IMR-90 (cell line): ENCODE measurements at regions not wholly inside any gene's neighbourhood (a gene's known extent, or its start where the extent isn't known, plus 50 kb on each side); places are given as distances from the start of the nearest gene placed in this dataset.

Experiments
- ATAC-seq: fragments of 200-7000 bp; cut with Tn5 transposase; 2 replicates; pipeline ENCODE4 v1.9.1; 2020; ENCODE audit warnings: low read depth, mild to moderate bottlenecking, moderate library complexity
- BruUV-seq: library from RNA; stranded (reverse); fragments of 400-500 nt; replicated peaks from 2 replicates; lab custom pipeline; 2021; lab: Mats Ljungman, UMichigan
- CTCF ChIA-PET: fragments of 300-600 bp; formaldehyde crosslinking; extraction: SDS; loops from one replicate; lab custom pipeline; 2021; ENCODE audit warnings: antibody characterized with exemption; lab: Yijun Ruan, JAX
- POLR2A ChIA-PET: fragments of 300-600 bp; sonication (Branson Sonifier 250); formaldehyde crosslinking; loops from one replicate; lab custom pipeline; 2022; ENCODE audit warnings: antibody characterized with exemption; ENCODE audit not compliant: unreplicated experiment; lab: Charles Lee
- DNase-seq: peaks from one replicate; pipeline ENCODE4 v3.0.0; 2013
- H2AFZ ChIP-seq: replicated peaks from 2 replicates; pipeline ENCODE3; 2013; ENCODE audit warnings: low read length, mild to moderate bottlenecking; ENCODE audit not compliant: poor library complexity
- H2AK5ac ChIP-seq: 2 replicates; pipeline ENCODE4 v1.6.1; 2013; ENCODE audit warnings: low read depth, low read length, inconsistent platforms
- H2AK9ac ChIP-seq: replicated peaks from 2 replicates; pipeline ENCODE3; 2013; ENCODE audit warnings: mild to moderate bottlenecking, low read depth, low read length, moderate library complexity; ENCODE audit not compliant: poor library complexity
- H2BK120ac ChIP-seq: 2 replicates; pipeline ENCODE4 v1.6.1; 2013; ENCODE audit warnings: low read depth, low read length, inconsistent platforms
- H2BK15ac ChIP-seq: 3 replicates; pipeline ENCODE4 v1.6.1; 2013; ENCODE audit warnings: low read depth, low read length, inconsistent platforms
- H2BK20ac ChIP-seq: 2 replicates; pipeline ENCODE4 v1.6.1; 2013; ENCODE audit warnings: low read depth, mild to moderate bottlenecking, inconsistent platforms, low read length, moderate library complexity
- H2BK5ac ChIP-seq: 2 replicates; pipeline ENCODE4 v1.6.1; 2013; ENCODE audit warnings: mild to moderate bottlenecking, low read depth, low read length, inconsistent platforms; ENCODE audit not compliant: poor library complexity, severe bottlenecking
- H3K14ac ChIP-seq: replicated peaks from 2 replicates; pipeline ENCODE4 v1.6.1; 2013; ENCODE audit warnings: low read depth, low read length, inconsistent platforms
- H3K18ac ChIP-seq: 2 replicates; pipeline ENCODE4 v1.6.1; 2013; ENCODE audit warnings: low read depth, low read length, control low read depth
- H3K23ac ChIP-seq: 2 replicates; pipeline ENCODE4 v1.6.1; 2013; ENCODE audit warnings: low read depth, low read length, inconsistent platforms
- H3K27ac ChIP-seq: 2 replicates; pipeline ENCODE4 v1.5.1; 2013; ENCODE audit warnings: mild to moderate bottlenecking, control low read depth, low read length; ENCODE audit not compliant: insufficient read depth
- H3K27me3 ChIP-seq: 2 replicates; pipeline ENCODE4 v1.6.1; 2013; ENCODE audit warnings: low read length; ENCODE audit not compliant: control insufficient read depth, insufficient read depth
- H3K36me3 ChIP-seq: 2 replicates; pipeline ENCODE4 v1.6.1; 2013; ENCODE audit warnings: low read length, mixed read lengths; ENCODE audit not compliant: control insufficient read depth, insufficient read depth
- H3K4ac ChIP-seq: 2 replicates; pipeline ENCODE4 v1.6.1; 2013; ENCODE audit warnings: low read depth, low read length, inconsistent platforms
- H3K4me1 ChIP-seq: 2 replicates; pipeline ENCODE4 v1.6.1; 2013; ENCODE audit warnings: low read length, mixed read lengths; ENCODE audit not compliant: control insufficient read depth, insufficient read depth
- H3K4me2 ChIP-seq: 2 replicates; pipeline ENCODE4 v1.6.1; 2013; ENCODE audit warnings: low read depth, mild to moderate bottlenecking, control low read depth, low read length, moderate library complexity
- H3K4me3 ChIP-seq: 2 replicates; pipeline ENCODE4 v1.5.1; 2013; ENCODE audit warnings: low read depth, mild to moderate bottlenecking, control low read depth, low read length, moderate library complexity; ENCODE audit not compliant: insufficient read depth
- H3K56ac ChIP-seq: 2 replicates; pipeline ENCODE4 v1.6.1; 2013; ENCODE audit warnings: low read length, inconsistent platforms; ENCODE audit not compliant: insufficient read depth; ENCODE audit errors: extremely low read depth
- H3K79me1 ChIP-seq, 2 experiments: 2 replicates each; pipeline ENCODE4 v1.6.1; 2013; ENCODE audit warnings: low read length in 2 of 2, inconsistent platforms in 1 of 2, low read depth in 1 of 2
- H3K9ac ChIP-seq: 2 replicates; pipeline ENCODE4 v1.6.1; 2013; ENCODE audit warnings: low read depth, low read length, control low read depth
- H3K9me1 ChIP-seq: 2 replicates; pipeline ENCODE4 v1.6.1; 2013; ENCODE audit warnings: low read length, inconsistent platforms; ENCODE audit not compliant: insufficient read depth
- H3K9me3 ChIP-seq: 2 replicates; pipeline ENCODE4 v1.6.1; 2013; ENCODE audit warnings: low read length; ENCODE audit not compliant: control insufficient read depth, insufficient read depth
- H4K20me1 ChIP-seq: 2 replicates; pipeline ENCODE4 v1.6.1; 2013; ENCODE audit warnings: low read length, inconsistent platforms; ENCODE audit not compliant: insufficient read depth
- H4K5ac ChIP-seq: 2 replicates; pipeline ENCODE4 v1.6.1; 2013; ENCODE audit warnings: mild to moderate bottlenecking, low read depth, low read length, control low read depth
- H4K8ac ChIP-seq, 2 experiments: 2 replicates each; pipeline ENCODE4 v1.6.1; 2013; ENCODE audit warnings: low read depth in 2 of 2, low read length in 2 of 2, control low read depth in 1 of 2, inconsistent platforms in 1 of 2
- H4K91ac ChIP-seq: 2 replicates; pipeline ENCODE4 v1.6.1; 2013; ENCODE audit warnings: low read depth, low read length, inconsistent platforms; ENCODE audit not compliant: insufficient read depth
- BHLHE40 ChIP-seq: fragments of 150-350 bp; IDR thresholded peaks from 2 replicates; pipeline ENCODE4 v1.6.1; 2016; ENCODE audit warnings: mild to moderate bottlenecking, low read depth, low read length
- CEBPB ChIP-seq: IDR thresholded peaks from 2 replicates; pipeline ENCODE4 v1.6.1; 2012; ENCODE audit warnings: low read depth, low read length, improper control_type of control experiment
- CHD1 ChIP-seq: IDR thresholded peaks from 2 replicates; pipeline ENCODE4 v1.6.1; 2012; ENCODE audit warnings: low read depth, low read length, improper control_type of control experiment
- FOS ChIP-seq: fragments of 150-350 bp; IDR thresholded peaks from 2 replicates; pipeline ENCODE4 v1.6.1; 2016; ENCODE audit warnings: low read depth, low read length
- MAZ ChIP-seq: IDR thresholded peaks from 2 replicates; pipeline ENCODE4 v1.6.1; 2012; ENCODE audit warnings: low read depth, mild to moderate bottlenecking, low read length, improper control_type of control experiment, moderate library complexity, borderline replicate concordance
- NFE2L2 ChIP-seq: fragments of 150-350 bp; IDR thresholded peaks from 2 replicates; pipeline ENCODE4 v1.6.1; 2016; ENCODE audit warnings: low read depth, mild to moderate bottlenecking, low read length
- RAD21 ChIP-seq: IDR thresholded peaks from 2 replicates; pipeline ENCODE4 v1.6.1; 2012; ENCODE audit warnings: low read length, improper control_type of control experiment
- RCOR1 ChIP-seq: IDR thresholded peaks from 2 replicates; pipeline ENCODE4 v1.6.1; 2012; ENCODE audit warnings: mild to moderate bottlenecking, low read length, improper control_type of control experiment; ENCODE audit not compliant: insufficient replicate concordance
- SMC3 ChIP-seq: fragments of 150-350 bp; IDR thresholded peaks from 2 replicates; pipeline ENCODE4 v1.6.1; 2016; ENCODE audit warnings: low read depth, mild to moderate bottlenecking, antibody characterized with exemption, low read length, moderate library complexity
- WGBS, 2 experiments: methylation state at CpG; one replicate each; pipeline versions ENCODE4 v1.1.5 to v1.1.7; 2013; ENCODE audit warnings: missing lambda C conversion rate in 2 of 2; ENCODE audit not compliant: insufficient read length in 1 of 2; ENCODE audit errors: extremely low coverage in 2 of 2; 5-methylcytosine and 5-hydroxymethylcytosine counted together
- dilution Hi-C: fragments of 300-500 bp; cut with HindIII; formaldehyde crosslinking; loops from one replicate; pipeline ENCODE4 v1.14.3; 2018; ENCODE audit warnings: low sequenced_read_pairs; ENCODE audit not compliant: unreplicated experiment
- in situ Hi-C: fragments of 300-500 bp; cut with MboI; formaldehyde crosslinking; loops from 3 replicates; pipeline ENCODE4 v1.14.3; 2019; ENCODE audit warnings: low sequenced_read_pairs, inconsistent platforms, mixed read lengths
- intact Hi-C: fragments of 100-400 bp; cut with micrococcal nuclease; formaldehyde crosslinking; loops from 2 replicates; pipeline ENCODE4 v1.10.0; 2022

- H3K4me1 ChIP-seq, result no peaks in the 10 kb centered on the region
- no peak overlapping the region for H2AK9ac ChIP-seq
- H3K4me2 ChIP-seq, result no peak overlapping the region
- ChIA-PET POLR2A (no interaction called here), CTCF (no interaction called here)
- H3K4me3 ChIP-seq, result no peak overlapping the region
- H3K79me1 ChIP-seq, result no peaks in the 10 kb centered on the region
- H2AK5ac ChIP-seq, result no peak overlapping the region
- no TSS peak for BruUV-seq
- H3K4ac ChIP-seq, result no peak overlapping the region
- no peak for TF ChIP-seq FOS
- no peak for TF ChIP-seq RAD21
- no peak for TF ChIP-seq CHD1
- no peak for TF ChIP-seq SMC3
- no peak for TF ChIP-seq CEBPB
- no peak for TF ChIP-seq MAZ
- no peak for TF ChIP-seq RCOR1
- TF ChIP-seq NFE2L2, result no peak
- no peak for TF ChIP-seq BHLHE40
- no peak overlapping the region for H3K56ac ChIP-seq
- no peak overlapping the region for H2BK20ac ChIP-seq
- no peaks in the 10 kb centered on the region for H3K36me3 ChIP-seq
- WGBS, 2 experiments, result 55% methylated on average over 5 of the region's 8 CpGs; no CpG with 5 or more reads in 1 of the 2 experiments
- H4K5ac ChIP-seq, result no peak overlapping the region
- dilution Hi-C loops (no loop called here), intact Hi-C loops (no loop called here), in situ Hi-C loops (no loop called here)
- no peak overlapping the region for H2AFZ ChIP-seq
- no peak overlapping the region for H3K23ac ChIP-seq
- no peak overlapping the region for H3K27ac ChIP-seq
- H3K9ac ChIP-seq, result no peak overlapping the region
- no peak overlapping the region for H2BK120ac ChIP-seq
- no peak overlapping the region for H2BK5ac ChIP-seq
- H4K8ac ChIP-seq, result no peak overlapping the region
- no peak for ATAC-seq
- H3K18ac ChIP-seq, result no peak overlapping the region
- no peaks in the 10 kb centered on the region for H4K20me1 ChIP-seq
- no peak for DNase-seq
- H4K91ac ChIP-seq, result no peak overlapping the region
- H3K9me1 ChIP-seq, result no peaks in the 10 kb centered on the region
- H3K9me3 ChIP-seq, result peaks cover 43% of the 10 kb centered on the region
- H2BK15ac ChIP-seq, result no peak overlapping the region
- H3K27me3 ChIP-seq, result no peaks in the 10 kb centered on the region
- H3K14ac ChIP-seq, result no peak overlapping the region
Observed at GRCh38 chr11:134843020-134843419, 431.0 kb upstream of the B3GAT1 start.
